ENCODE measurements at regions not wholly inside any gene's neighbourhood (a gene's known extent, or its start where the extent isn't known, plus 50 kb on each side); places are given as distances from the start of the nearest gene placed in this dataset.

GRCh38 chr2:239630618-239631286, 229.9 kb upstream of the HDAC4 start:
- no peak for TF ChIP-seq GATA2 (IDR thresholded peaks at IDR 0.05; ENCODE audit: low read depth, low read length)
- TF ChIP-seq GATA3 (IDR thresholded peaks at IDR 0.05; ENCODE audit: low read depth, low read length) = no peak

GRCh38 chr2:239629926-239630617, 229.3 kb upstream of the HDAC4 start:
- TF ChIP-seq GATA2 (IDR thresholded peaks at IDR 0.05; ENCODE audit: low read depth, low read length) = no peak
- no peak for TF ChIP-seq GATA3 (IDR thresholded peaks at IDR 0.05; ENCODE audit: low read depth, low read length)

GRCh38 chr2:239626961-239627592, 226.3 kb upstream of the HDAC4 start:
- TF ChIP-seq GATA2 (IDR thresholded peaks at IDR 0.05; ENCODE audit: low read depth, low read length) = no peak
- TF ChIP-seq GATA3 (IDR thresholded peaks at IDR 0.05; ENCODE audit: low read depth, low read length) = no peak

DNA sequence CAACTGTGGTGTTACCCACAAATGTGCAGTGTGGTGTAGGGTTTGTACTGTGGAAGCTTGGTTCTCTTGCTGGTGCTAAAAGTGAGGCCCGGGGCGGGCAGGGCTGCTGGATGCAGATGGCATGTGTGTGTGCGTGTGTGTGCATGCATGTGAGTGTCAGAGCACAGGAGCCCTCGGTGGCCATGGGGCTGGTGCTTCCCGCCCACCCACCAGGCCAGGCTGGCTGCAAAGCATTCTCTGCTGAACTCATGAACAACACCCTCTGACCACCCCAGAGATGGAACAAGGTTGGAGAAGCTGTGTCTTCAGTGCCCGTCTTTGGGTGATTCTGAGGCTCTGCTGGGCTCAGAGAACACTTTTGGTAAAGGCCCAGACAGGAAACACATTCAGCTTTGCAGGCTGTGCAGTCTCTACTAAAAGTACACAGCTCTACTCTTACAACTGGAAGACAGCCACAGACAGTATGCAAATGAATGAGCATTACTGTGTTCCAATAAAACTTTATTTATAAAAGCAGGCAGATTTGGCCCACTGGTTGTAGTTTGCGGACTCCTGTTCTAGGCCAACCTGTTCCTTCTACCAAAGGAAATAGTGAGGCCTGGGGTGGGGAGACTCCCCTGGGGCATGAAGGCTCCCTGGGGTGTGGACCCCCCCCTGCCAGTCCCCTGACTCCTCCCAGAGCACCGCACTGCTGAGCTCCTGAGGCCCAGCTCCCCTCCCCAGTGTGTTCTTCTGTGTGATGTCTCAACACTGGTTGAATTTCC, 225.3 kb upstream of the HDAC4 start:
- no peak for TF ChIP-seq GATA2 (IDR thresholded peaks at IDR 0.05; ENCODE audit: low read depth, low read length)
- TF ChIP-seq GATA3 (IDR thresholded peaks at IDR 0.05; ENCODE audit: low read depth, low read length) = no peak

DNA sequence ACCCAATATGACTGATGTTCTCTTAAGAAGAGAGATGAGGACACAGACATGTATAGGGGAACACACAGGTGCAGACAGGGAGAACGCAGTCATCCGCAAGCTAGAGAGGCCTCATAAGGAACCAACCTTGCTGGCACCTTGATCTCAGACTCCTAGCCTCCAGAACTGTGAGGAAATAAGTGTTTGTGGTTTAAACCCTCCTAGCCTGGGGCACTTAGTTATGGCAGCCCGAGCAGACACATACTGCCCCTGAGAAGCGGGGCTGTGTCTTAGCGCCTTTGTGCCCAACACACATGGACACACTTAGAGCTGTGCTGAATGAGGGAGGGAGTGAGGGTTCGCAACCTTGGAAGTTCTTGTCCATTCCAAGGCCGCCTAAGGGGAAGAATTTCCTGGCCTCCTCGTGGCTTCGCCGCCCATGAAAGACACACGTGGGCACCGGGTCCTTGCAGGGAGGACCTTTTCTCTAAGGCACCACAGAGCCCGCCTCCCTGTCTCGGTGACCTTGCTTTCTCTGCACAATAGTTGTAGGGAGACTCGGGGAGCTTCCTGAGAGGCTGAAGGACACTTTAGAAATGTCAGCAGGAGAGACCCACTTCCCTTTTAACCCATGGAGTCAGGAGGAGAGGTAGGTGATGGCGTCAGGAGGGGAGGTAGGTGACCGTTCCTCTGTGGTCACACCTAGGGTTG, 224.5 kb upstream of the HDAC4 start:
- no peak for TF ChIP-seq GATA3 (IDR thresholded peaks at IDR 0.05; ENCODE audit: low read depth, low read length)
- no peak for TF ChIP-seq GATA2 (IDR thresholded peaks at IDR 0.05; ENCODE audit: low read depth, low read length)

GRCh38 chr2:239621611-239622010, 220.8 kb upstream of the HDAC4 start:
- no peak for TF ChIP-seq GATA3 (IDR thresholded peaks at IDR 0.05; ENCODE audit: low read depth, low read length)
- no peak for TF ChIP-seq GATA2 (IDR thresholded peaks at IDR 0.05; ENCODE audit: low read depth, low read length)

DNA sequence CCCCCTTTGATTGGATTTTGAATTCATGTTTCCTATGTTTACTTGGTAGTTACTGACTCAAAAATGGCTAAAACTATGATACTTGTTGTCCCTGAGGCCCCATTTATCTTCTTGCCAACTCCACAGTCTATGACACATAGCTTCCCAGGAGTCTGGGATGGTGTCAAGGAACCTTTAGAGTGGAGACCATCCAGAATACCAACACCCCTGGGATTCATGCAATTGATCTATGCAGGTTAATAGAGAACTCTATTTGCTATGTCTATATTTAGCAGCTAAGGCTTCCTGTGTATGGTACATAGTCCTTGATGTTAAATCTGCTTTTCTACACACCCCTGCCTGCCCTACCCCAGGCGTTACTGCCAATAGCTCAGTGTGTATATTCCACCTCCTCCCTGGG, 218.5 kb upstream of the HDAC4 start:
- TF ChIP-seq GATA2 (IDR thresholded peaks at IDR 0.05; ENCODE audit: low read depth, low read length) (no peak), GATA3 (IDR thresholded peaks at IDR 0.05; ENCODE audit: low read depth, low read length) (no peak)

GRCh38 chr2:239616729-239617128, 215.9 kb upstream of the HDAC4 start:
- TF ChIP-seq GATA2 (IDR thresholded peaks at IDR 0.05; ENCODE audit: low read depth, low read length) (no peak), GATA3 (IDR thresholded peaks at IDR 0.05; ENCODE audit: low read depth, low read length) (no peak)

DNA sequence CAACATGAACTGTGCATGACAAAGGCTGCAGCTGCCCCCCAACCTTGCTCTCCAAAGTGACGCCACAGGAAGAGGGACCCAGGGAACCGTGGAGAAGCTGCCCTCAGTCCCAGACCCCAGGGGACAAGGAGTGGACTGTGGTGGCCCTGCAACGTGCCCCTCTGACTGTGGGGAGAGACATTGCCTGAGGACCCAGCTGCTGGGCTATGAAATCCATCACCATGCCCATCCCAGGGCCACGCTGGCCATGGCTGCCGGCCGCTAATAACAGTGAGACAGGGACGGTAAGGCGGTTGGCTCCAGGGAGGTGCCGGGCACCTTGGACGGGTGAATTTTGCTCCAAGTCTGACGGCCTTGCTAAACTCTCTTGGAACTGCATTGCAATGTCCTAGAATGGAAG, 211.3 kb upstream of the HDAC4 start:
- no peak for TF ChIP-seq GATA3 (IDR thresholded peaks at IDR 0.05; ENCODE audit: low read depth, low read length)
- TF ChIP-seq GATA2 (IDR thresholded peaks at IDR 0.05; ENCODE audit: low read depth, low read length) = no peak

GRCh38 chr2:239611222-239611795, 210.5 kb upstream of the HDAC4 start:
- TF ChIP-seq GATA2 (IDR thresholded peaks at IDR 0.05; ENCODE audit: low read depth, low read length) = no peak
- no peak for TF ChIP-seq GATA3 (IDR thresholded peaks at IDR 0.05; ENCODE audit: low read depth, low read length)

- TF ChIP-seq GATA3 (IDR thresholded peaks at IDR 0.05; ENCODE audit: low read depth, low read length) (no peak), GATA2 (IDR thresholded peaks at IDR 0.05; ENCODE audit: low read depth, low read length) (no peak)
Measured at GRCh38 chr2:239610457-239611221, 209.8 kb upstream of the HDAC4 start.

DNA sequence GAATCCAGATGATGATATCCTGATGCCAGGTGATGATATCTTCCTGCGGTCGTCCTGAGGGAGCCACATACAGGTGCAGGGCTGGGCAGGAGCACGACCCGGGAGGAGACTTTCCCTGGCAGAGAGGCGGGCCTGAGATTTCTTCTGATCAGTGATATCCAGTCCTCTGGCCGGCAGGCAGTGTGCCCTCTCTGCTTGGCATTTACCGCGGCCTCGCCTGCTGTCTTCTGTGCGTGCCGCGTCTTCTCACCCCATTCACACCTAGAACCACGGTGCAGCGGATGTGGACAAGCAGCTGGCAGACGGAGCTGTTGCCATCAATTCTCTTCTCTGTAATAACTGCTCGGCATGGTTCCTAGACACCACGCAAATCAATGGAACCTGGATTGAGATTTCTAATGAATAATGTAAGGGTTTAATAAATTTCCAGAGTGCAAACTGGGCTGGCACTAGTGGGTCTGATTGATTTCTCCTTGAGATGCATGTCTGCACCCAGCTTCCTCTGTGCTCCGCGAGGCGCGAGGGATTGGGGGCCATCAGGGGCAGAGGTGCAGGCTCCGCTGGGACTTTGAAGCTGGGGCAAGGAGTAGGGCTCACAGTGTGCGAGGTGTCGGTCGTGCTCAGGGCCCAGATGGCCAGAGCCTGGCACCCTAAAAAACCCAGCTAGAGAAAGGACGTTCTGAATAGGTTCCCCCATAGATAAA, 208.9 kb upstream of the HDAC4 start:
- TF ChIP-seq GATA3 (IDR thresholded peaks at IDR 0.05; ENCODE audit: low read depth, low read length) (no peak), GATA2 (IDR thresholded peaks at IDR 0.05; ENCODE audit: low read depth, low read length) (no peak)

Data from SH-SY5Y (cell line).